H1 (cell line): ENCODE measurements at regions not wholly inside any gene's neighbourhood (a gene's known extent, or its start where the extent isn't known, plus 50 kb on each side); places are given as distances from the start of the nearest gene placed in this dataset.

Experiments
- CTCF ChIA-PET: fragments of 300-600 bp; sonication (Branson Sonifier 250); formaldehyde crosslinking; loops from one replicate; lab custom pipeline; 2021; ENCODE audit not compliant: partially characterized antibody; lab: Charles Lee
- POLR2A ChIA-PET: fragments of 300-600 bp; sonication (Branson Sonifier 250); formaldehyde crosslinking; loops from one replicate; lab custom pipeline; 2021; ENCODE audit warnings: inconsistent platforms; ENCODE audit not compliant: partially characterized antibody; lab: Charles Lee
- DNase-seq, 2 experiments: peaks; one replicate each; pipeline versions ENCODE4 v3.0.0 to v3.0.0-alpha.2; 2010 to 2022; ENCODE audit warnings: low spot score in 2 of 2, low read depth in 1 of 2, mixed read lengths in 1 of 2
- FAIRE-seq: peaks from 2 replicates; lab custom pipeline; 2011; peaks lifted over from hg19 to GRCh38; lab: Jason Lieb, UNC
- H2AFZ ChIP-seq: 2 replicates; pipeline ENCODE4 v1.8.1; 2012; ENCODE audit warnings: low read length, inconsistent platforms
- H2AK5ac ChIP-seq: 2 replicates; pipeline ENCODE4 v1.6.1; 2013; ENCODE audit warnings: low read depth, low read length
- H2BK120ac ChIP-seq: replicated peaks from 2 replicates; pipeline ENCODE3; 2013; ENCODE audit warnings: low read depth, low read length, inconsistent platforms
- H2BK12ac ChIP-seq: 2 replicates; pipeline ENCODE4 v1.6.1; 2013; ENCODE audit warnings: low read depth, low read length
- H2BK15ac ChIP-seq: 2 replicates; pipeline ENCODE4 v1.6.1; 2013; ENCODE audit warnings: low read length
- H2BK20ac ChIP-seq: 2 replicates; pipeline ENCODE4 v1.6.1; 2013; ENCODE audit warnings: low read length
- H2BK5ac ChIP-seq: 2 replicates; pipeline ENCODE4 v1.6.1; 2013; ENCODE audit warnings: low read depth, low read length
- H3K14ac ChIP-seq: 2 replicates; pipeline ENCODE4 v1.6.1; 2013; ENCODE audit warnings: inconsistent platforms; ENCODE audit not compliant: insufficient read length
- H3K18ac ChIP-seq: 2 replicates; pipeline ENCODE4 v1.6.1; 2013; ENCODE audit warnings: low read length; ENCODE audit errors: extremely low read depth
- H3K23ac ChIP-seq: 2 replicates; pipeline ENCODE4 v1.6.1; 2013; ENCODE audit warnings: inconsistent platforms; ENCODE audit not compliant: insufficient read length
- H3K23me2 ChIP-seq: 2 replicates; pipeline ENCODE4 v1.6.1; 2013; ENCODE audit warnings: low read depth, low read length
- H3K27ac ChIP-seq: 2 replicates; pipeline ENCODE4 v1.6.1; 2011; ENCODE audit warnings: low read depth, low read length, inconsistent platforms
- H3K27me3 ChIP-seq, 4 experiments: replicated peaks in 1 of 4; 1 replicate in 1 of 4; 2 replicates in 3 of 4; pipeline versions ENCODE4 v1.6.1 to v1.8.1; 2011 to 2013; ENCODE audit warnings: low read length in 3 of 4, mild to moderate bottlenecking in 3 of 4, inconsistent platforms in 2 of 4, mixed read lengths in 2 of 4, moderate library complexity in 1 of 4; ENCODE audit not compliant: control insufficient read depth in 3 of 4, insufficient read depth in 3 of 4; ENCODE audit errors: extremely low read depth in 1 of 4
- H3K36me3 ChIP-seq, 4 experiments: 2 replicates each; pipeline versions ENCODE4 v1.6.1 to v1.8.1; 2011 to 2013; ENCODE audit warnings: mild to moderate bottlenecking in 4 of 4, low read length in 3 of 4, moderate library complexity in 2 of 4, control low read depth in 1 of 4, inconsistent platforms in 1 of 4; ENCODE audit not compliant: insufficient read depth in 4 of 4, control insufficient read depth in 2 of 4
- H3K4ac ChIP-seq: replicated peaks from 2 replicates; pipeline ENCODE3; 2013; ENCODE audit warnings: low read length, low read depth, mixed read lengths, inconsistent platforms; ENCODE audit not compliant: insufficient read length
- H3K4me1 ChIP-seq, 4 experiments: replicated peaks in 1 of 4; 1 replicate in 1 of 4; 2 replicates in 3 of 4; pipeline versions ENCODE4 v1.6.1 to v1.8.1; 2011 to 2013; ENCODE audit warnings: low read length in 3 of 4, inconsistent platforms in 2 of 4, mixed read lengths in 1 of 4; ENCODE audit not compliant: insufficient read depth in 4 of 4, control insufficient read depth in 3 of 4
- H3K4me2 ChIP-seq, 2 experiments: 2 replicates each; pipeline versions ENCODE4 v1.6.1 to v1.8.1; 2011 to 2013; ENCODE audit warnings: low read depth in 2 of 2, low read length in 2 of 2, control low read depth in 1 of 2, inconsistent platforms in 1 of 2, mild to moderate bottlenecking in 1 of 2; ENCODE audit not compliant: insufficient read depth in 1 of 2
- H3K4me3 ChIP-seq, 4 experiments: fragments of 200-600, 300-600 bp in 1 of 4; sonication (generic), shearing (Covaris generic), sonication (Bioruptor Twin) in 1 of 4; 2 replicates each; pipeline versions ENCODE4 v1.5.1 to v1.8.1; 2011 to 2016; ENCODE audit warnings: low read length in 4 of 4, low read depth in 3 of 4, control low read depth in 2 of 4, inconsistent platforms in 2 of 4, mild to moderate bottlenecking in 2 of 4, mixed read lengths in 1 of 4, moderate library complexity in 1 of 4; ENCODE audit not compliant: insufficient read depth in 2 of 4; ENCODE audit errors: extremely low read depth in 1 of 4
- H3K56ac ChIP-seq: replicated peaks from 2 replicates; pipeline ENCODE3; 2013; ENCODE audit warnings: low read depth, mild to moderate bottlenecking, mixed read lengths, low read length, inconsistent platforms; ENCODE audit not compliant: insufficient read length
- H3K79me1 ChIP-seq: 2 replicates; pipeline ENCODE4 v1.6.1; 2013; ENCODE audit warnings: low read depth, low read length, control low read depth
- H3K79me2 ChIP-seq, 2 experiments: 2 replicates each; pipeline versions ENCODE4 v1.6.1 to v1.8.1; 2012 to 2013; ENCODE audit warnings: low read length in 2 of 2, mild to moderate bottlenecking in 2 of 2, inconsistent platforms in 1 of 2; ENCODE audit not compliant: insufficient read depth in 2 of 2, control insufficient read depth in 1 of 2
- H3K9ac ChIP-seq, 4 experiments: replicated peaks in 1 of 4; 1 replicate in 1 of 4; 2 replicates in 3 of 4; pipeline versions ENCODE4 v1.6.1 to v1.8.1; 2011 to 2013; ENCODE audit warnings: low read depth in 3 of 4, low read length in 3 of 4, control low read depth in 2 of 4, mild to moderate bottlenecking in 2 of 4, moderate library complexity in 2 of 4, inconsistent platforms in 1 of 4; ENCODE audit errors: extremely low read depth in 1 of 4
- H3K9me3 ChIP-seq, 2 experiments: 2 replicates each; pipeline versions ENCODE4 v1.6.1 to v1.8.1; 2012 to 2013; ENCODE audit warnings: mild to moderate bottlenecking in 2 of 2, moderate library complexity in 2 of 2, control low read depth in 1 of 2, inconsistent platforms in 1 of 2, low read depth in 1 of 2, low read length in 1 of 2, mixed read lengths in 1 of 2; ENCODE audit not compliant: insufficient read depth in 2 of 2
- H4K20me1 ChIP-seq, 2 experiments: replicated peaks in 1 of 2; 2 replicates each; pipeline versions ENCODE3 to v1.8.1; 2011 to 2013; ENCODE audit warnings: inconsistent platforms in 2 of 2, low read length in 2 of 2, mild to moderate bottlenecking in 1 of 2; ENCODE audit not compliant: insufficient read depth in 2 of 2, control insufficient read depth in 1 of 2
- H4K5ac ChIP-seq: 2 replicates; pipeline ENCODE4 v1.6.1; 2013; ENCODE audit warnings: low read length, low read depth, mixed read lengths, inconsistent platforms; ENCODE audit not compliant: insufficient read length
- H4K8ac ChIP-seq: 2 replicates; pipeline ENCODE4 v1.8.0; 2013; ENCODE audit warnings: mild to moderate bottlenecking, moderate library complexity, low read length, inconsistent platforms; ENCODE audit not compliant: insufficient read depth; ENCODE audit errors: extremely low read depth
- H4K91ac ChIP-seq: replicated peaks from 2 replicates; pipeline ENCODE3; 2013; ENCODE audit warnings: low read length, mixed read lengths, inconsistent platforms; ENCODE audit not compliant: insufficient read length
- CBX8 ChIP-seq: fragments of 300-800, 300-1000 bp; sonication (generic); IDR thresholded peaks from 2 replicates; pipeline ENCODE4 v1.7.1; 2016; ENCODE audit warnings: low read depth, low read length, borderline replicate concordance
- CREB1 ChIP-seq: IDR thresholded peaks from 2 replicates; pipeline ENCODE4 v1.6.1; 2012; ENCODE audit warnings: inconsistent platforms
- GTF2F1 ChIP-seq: IDR thresholded peaks from 2 replicates; pipeline ENCODE4 v1.6.1; 2012; ENCODE audit warnings: low read depth, low read length, improper control_type of control experiment, borderline replicate concordance
- POLR2AphosphoS5 ChIP-seq: IDR thresholded peaks from 2 replicates; pipeline ENCODE4 v1.6.1; 2011; ENCODE audit warnings: low read depth, low read length
- POU5F1 ChIP-seq: IDR thresholded peaks from 2 replicates; pipeline ENCODE4 v1.6.1; 2011; ENCODE audit warnings: low read depth, mild to moderate bottlenecking, low read length, moderate library complexity
- RFX5 ChIP-seq: IDR thresholded peaks from 2 replicates; pipeline ENCODE4 v1.6.1; 2011; ENCODE audit warnings: low read depth, low read length, improper control_type of control experiment, borderline replicate concordance
- SRF ChIP-seq: IDR thresholded peaks from 2 replicates; pipeline ENCODE4 v1.6.1; 2011; ENCODE audit warnings: mild to moderate bottlenecking, low read depth, low read length, moderate library complexity
- TAF7 ChIP-seq: optimal IDR thresholded peaks from 2 replicates; pipeline ENCODE3; 2011; ENCODE audit warnings: low read depth, mild to moderate bottlenecking, inconsistent platforms, low read length, moderate library complexity, borderline replicate concordance
- TBP ChIP-seq: IDR thresholded peaks from 2 replicates; pipeline ENCODE4 v1.6.1; 2011; ENCODE audit warnings: low read depth, low read length, improper control_type of control experiment
- ZNF274 ChIP-seq: IDR thresholded peaks from 2 replicates; pipeline ENCODE4 v1.7.0; 2012; ENCODE audit warnings: low read length, borderline replicate concordance; ENCODE audit errors: extremely low read depth
- WGBS, 2 experiments: shearing (Covaris generic) in 1 of 2; methylation state at CpG; one replicate each; pipeline versions ENCODE4 v1.1.6 to v1.1.7; 2013 to 2015; ENCODE audit warnings: low lambda C conversion rate in 2 of 2, mixed read lengths in 2 of 2, inconsistent platforms in 1 of 2, low coverage in 1 of 2, missing lambda C conversion rate in 1 of 2; ENCODE audit not compliant: insufficient replicate concordance in 2 of 2, insufficient coverage in 1 of 2, insufficient read length in 1 of 2; ENCODE audit errors: extremely low coverage in 1 of 2, missing lambda C conversion rate in 1 of 2; 5-methylcytosine and 5-hydroxymethylcytosine counted together
- TF ChIP-seq, protein P1 (sequence below), 3 experiments: IDR thresholded peaks; 1 replicate in 2 of 3; 2 replicates in 1 of 3; pipeline versions ENCODE4 v1.5.1 to v1.6.1; 2011; ENCODE audit warnings: low read length in 3 of 3, mild to moderate bottlenecking in 3 of 3, inconsistent platforms in 2 of 3, low read depth in 1 of 3, moderate library complexity in 1 of 3; ENCODE audit not compliant: insufficient read depth in 1 of 3; ENCODE audit errors: control extremely low read depth in 1 of 3
- TF ChIP-seq, protein P2 (sequence below): IDR thresholded peaks from 2 replicates; pipeline ENCODE4 v1.6.1; 2012; ENCODE audit warnings: inconsistent platforms

DNA sequence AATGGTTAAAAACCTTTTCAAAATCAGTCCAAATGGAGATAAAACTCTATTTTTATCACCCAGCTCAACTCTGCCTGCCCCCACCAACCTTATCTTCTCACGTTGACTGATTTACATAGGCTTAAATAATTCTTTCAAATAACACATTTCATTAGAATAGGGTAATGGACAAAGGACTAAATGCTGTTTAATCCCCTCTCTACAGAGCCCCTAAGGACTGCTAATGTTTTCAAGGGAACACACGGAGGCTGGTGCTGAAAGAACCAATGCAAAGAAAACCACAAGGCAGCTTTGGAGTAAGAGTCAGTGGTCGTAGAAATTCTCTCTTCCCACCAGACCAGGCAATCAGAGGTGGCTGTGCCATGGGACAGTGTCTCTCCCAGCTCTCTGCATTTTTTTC is 445.7 kb upstream of the MAF start:
- no peaks in the 10 kb centered on the region for H3K27me3 ChIP-seq
- H3K79me1 ChIP-seq: no peaks in the 10 kb centered on the region
- WGBS, 2 experiments: 61% methylated on average over 3 of the region's 3 CpGs; no CpG with 5 or more reads in 1 of the 2 experiments
- no peak overlapping the region for H3K9ac ChIP-seq
- H2BK120ac ChIP-seq: no peak overlapping the region
- no peaks in the 10 kb centered on the region for H3K79me2 ChIP-seq
- H3K27ac ChIP-seq: no peak overlapping the region
- H3K36me3 ChIP-seq: no peaks in the 10 kb centered on the region
- H2AK5ac ChIP-seq: no peak overlapping the region
- no peak overlapping the region for H3K4me2 ChIP-seq
- no peaks in the 10 kb centered on the region; the same call in 1 of the 2 replicates for H3K23me2 ChIP-seq
- FAIRE-seq (no peak), DNase-seq (no peak)
- no peak overlapping the region for H3K4me3 ChIP-seq
- H4K8ac ChIP-seq: no peak overlapping the region
- H3K4me1 ChIP-seq: no peaks in the 10 kb centered on the region
- no peak overlapping the region for H2BK12ac ChIP-seq
- H3K14ac ChIP-seq: no peak overlapping the region
- no peak overlapping the region for H2BK15ac ChIP-seq
- H3K18ac ChIP-seq: no peak overlapping the region
- H2AFZ ChIP-seq: 0 out of 2 replicates have a peak overlapping the region, but pooled peaks have one; percentile 79
- H4K91ac ChIP-seq: no peak overlapping the region
- H4K5ac ChIP-seq: no peak overlapping the region
- H3K4ac ChIP-seq: no peak overlapping the region
- ChIA-PET POLR2A (no interaction called here), CTCF (interaction anchor here (0.9 to 1.2 kb wide), 4 partner anchors 13 to 1596 kb away, joined by 3 to 5 read pairs (median 4); no protein-coding TSS in a partner anchor)
- H2BK5ac ChIP-seq: no peak overlapping the region
- no peaks in the 10 kb centered on the region for H3K9me3 ChIP-seq
- no peak overlapping the region for H2BK20ac ChIP-seq
- H4K20me1 ChIP-seq: no peaks in the 10 kb centered on the region
- no peak overlapping the region for H3K56ac ChIP-seq
- H3K23ac ChIP-seq: no peak overlapping the region
- no peak for TF ChIP-seq TAF7
- TF ChIP-seq RFX5: no peak
- TF ChIP-seq CREB1: no peak
- no peak for TF ChIP-seq POU5F1
- TF ChIP-seq, protein P1, sequence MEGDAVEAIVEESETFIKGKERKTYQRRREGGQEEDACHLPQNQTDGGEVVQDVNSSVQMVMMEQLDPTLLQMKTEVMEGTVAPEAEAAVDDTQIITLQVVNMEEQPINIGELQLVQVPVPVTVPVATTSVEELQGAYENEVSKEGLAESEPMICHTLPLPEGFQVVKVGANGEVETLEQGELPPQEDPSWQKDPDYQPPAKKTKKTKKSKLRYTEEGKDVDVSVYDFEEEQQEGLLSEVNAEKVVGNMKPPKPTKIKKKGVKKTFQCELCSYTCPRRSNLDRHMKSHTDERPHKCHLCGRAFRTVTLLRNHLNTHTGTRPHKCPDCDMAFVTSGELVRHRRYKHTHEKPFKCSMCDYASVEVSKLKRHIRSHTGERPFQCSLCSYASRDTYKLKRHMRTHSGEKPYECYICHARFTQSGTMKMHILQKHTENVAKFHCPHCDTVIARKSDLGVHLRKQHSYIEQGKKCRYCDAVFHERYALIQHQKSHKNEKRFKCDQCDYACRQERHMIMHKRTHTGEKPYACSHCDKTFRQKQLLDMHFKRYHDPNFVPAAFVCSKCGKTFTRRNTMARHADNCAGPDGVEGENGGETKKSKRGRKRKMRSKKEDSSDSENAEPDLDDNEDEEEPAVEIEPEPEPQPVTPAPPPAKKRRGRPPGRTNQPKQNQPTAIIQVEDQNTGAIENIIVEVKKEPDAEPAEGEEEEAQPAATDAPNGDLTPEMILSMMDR (IDR thresholded peaks at IDR 0.05; ENCODE audit: control extremely low read depth in 1 of 3, insufficient read depth in 1 of 3, low read depth in 1 of 3, low read length in 3 of 3): no peak
- no peak for TF ChIP-seq TBP
- no peak for TF ChIP-seq POLR2AphosphoS5
- TF ChIP-seq CBX8: no peak
- no peak for TF ChIP-seq ZNF274
- TF ChIP-seq GTF2F1: no peak
- no peak for TF ChIP-seq SRF
- TF ChIP-seq, protein P2, sequence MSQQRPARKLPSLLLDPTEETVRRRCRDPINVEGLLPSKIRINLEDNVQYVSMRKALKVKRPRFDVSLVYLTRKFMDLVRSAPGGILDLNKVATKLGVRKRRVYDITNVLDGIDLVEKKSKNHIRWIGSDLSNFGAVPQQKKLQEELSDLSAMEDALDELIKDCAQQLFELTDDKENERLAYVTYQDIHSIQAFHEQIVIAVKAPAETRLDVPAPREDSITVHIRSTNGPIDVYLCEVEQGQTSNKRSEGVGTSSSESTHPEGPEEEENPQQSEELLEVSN: no peak
